Epidermal melanocyte (primary cell): ENCODE measurements at regions not wholly inside any gene's neighbourhood (a gene's known extent, or its start where the extent isn't known, plus 50 kb on each side); places are given as distances from the start of the nearest gene placed in this dataset.
"Not testable (repeated sequence)": the region's sequence is repeated elsewhere in the genome, so short reads cannot be mapped to it uniquely, and the experiment has no call there.

ENCODE experiments used
- DNase-seq: peaks from one replicate; pipeline ENCODE4 v3.0.0; 2011; ENCODE audit warnings: low spot score; ENCODE audit not compliant: insufficient read length

DNA sequence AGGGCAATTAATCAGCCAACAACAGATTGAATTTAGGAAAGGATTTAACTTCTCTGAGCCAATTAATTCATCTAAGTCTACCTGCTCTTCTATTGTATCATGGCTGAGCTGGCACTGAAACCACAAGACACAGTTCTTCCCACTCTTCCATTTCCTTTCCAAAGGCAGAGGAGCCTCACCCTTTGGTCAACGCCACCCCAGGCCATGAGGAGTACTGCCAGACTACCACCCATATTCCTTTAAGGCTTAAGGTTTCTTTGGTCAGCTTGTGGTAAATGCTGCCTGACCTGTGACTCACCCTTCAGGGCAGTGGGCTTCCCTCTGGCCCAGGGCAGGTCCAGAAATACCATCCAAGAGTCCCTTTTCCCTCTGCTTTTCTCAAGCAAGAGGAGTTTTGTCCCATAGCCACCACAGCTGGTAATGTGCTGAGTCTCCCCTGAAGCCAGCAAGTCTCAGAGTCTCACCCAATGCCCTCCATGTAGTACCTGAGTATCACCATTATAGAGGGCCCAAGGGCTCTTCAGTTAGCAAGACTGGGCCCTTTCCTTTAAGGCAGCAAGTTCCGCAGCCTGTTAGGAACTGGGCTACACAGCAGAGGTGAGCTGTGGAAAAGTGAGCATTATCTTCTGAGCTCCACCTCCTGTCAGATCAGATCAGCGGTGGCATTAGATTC lies 900.5 kb upstream of the CRIM1 start:
- no peak for DNase-seq

GRCh38 chr2:35447821-35448220 lies 907.8 kb upstream of the CRIM1 start:
- DNase-seq = no peak

DNA sequence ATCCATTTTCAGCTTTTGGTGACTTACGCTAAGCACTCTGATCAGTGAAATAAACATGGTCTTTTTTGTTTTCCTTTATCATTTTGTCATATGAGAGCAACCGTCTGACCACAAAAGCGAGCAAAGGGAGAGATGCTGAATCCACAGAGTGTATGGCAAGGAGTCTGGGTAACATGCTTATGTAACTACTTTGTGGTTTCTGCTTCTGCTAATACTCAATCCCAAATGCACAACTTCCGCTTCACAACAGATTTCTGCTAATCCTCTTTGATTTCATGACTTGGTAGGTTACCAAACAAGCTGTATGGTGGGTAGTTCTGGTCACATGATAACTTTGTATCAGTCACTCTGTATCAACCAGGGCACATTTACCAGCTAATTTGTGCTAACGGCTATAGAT lies 908.4 kb upstream of the CRIM1 start:
- no peak for DNase-seq

DNA sequence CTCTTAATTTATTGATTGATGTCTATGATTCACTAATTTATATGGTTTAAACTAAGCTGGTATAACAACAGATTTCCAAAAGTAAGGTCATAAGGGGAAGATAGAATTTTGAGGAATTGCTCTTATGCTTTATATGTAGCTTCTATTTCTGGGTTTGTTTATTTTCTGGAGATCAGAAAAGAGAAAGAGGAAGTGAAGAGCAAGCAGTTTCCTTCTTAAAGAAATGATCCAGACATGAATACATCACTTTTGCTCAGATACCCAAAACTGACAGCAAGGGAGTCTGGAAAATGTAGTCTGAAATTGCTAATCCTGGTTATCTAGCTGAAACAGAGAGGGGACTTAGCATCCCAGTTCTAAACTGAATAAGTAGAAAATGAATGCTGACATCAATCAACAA lies 912.5 kb upstream of the CRIM1 start:
- DNase-seq = no peak

- DNase-seq = not testable (repeated sequence)
Measured at GRCh38 chr2:35441575-35441974, 914.0 kb upstream of the CRIM1 start.

DNA sequence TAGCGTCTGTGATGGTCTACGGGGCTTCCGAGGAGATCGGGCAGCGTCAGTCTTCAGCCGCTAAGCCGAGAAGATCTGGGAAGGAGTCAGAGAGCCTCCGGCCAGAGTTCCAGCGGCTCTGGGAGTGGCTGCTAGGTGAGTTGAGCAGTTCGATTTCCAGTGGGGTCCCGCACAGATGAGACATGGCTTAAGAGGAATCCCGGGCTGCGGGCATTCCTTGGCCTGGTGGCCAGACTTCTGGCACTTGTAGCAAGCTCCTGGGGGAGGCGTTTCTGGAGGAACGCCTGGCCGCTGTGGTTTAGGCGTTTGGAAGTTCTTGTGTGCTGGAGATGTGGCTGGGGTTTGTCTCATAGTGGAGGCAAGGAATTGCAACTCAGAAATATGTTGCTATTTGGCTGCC lies 915.3 kb upstream of the CRIM1 start:
- DNase-seq = not testable (repeated sequence)

DNA sequence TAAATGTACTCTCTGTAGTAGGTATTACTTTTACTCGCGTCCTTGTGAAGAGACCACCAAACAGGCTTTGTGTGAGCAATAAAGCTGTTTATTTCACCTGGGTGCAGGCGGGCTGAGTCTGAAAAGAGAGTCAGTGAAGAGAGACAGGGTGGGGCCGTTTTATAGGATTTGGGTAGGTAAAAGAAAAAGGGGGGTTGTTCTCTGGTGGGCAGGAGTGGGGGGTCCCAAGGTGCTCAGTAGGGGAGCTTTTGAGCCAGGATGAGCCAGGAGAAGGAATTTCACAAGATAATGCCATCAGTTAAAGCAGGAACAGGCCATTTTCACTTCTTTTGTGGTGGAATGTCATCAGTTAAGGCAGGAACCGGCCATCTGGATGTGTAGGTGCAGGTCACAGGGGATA lies 918.7 kb upstream of the CRIM1 start:
- DNase-seq = not testable (repeated sequence)

GRCh38 chr2:35428548-35428947 lies 927.0 kb upstream of the CRIM1 start:
- no peak for DNase-seq

DNA sequence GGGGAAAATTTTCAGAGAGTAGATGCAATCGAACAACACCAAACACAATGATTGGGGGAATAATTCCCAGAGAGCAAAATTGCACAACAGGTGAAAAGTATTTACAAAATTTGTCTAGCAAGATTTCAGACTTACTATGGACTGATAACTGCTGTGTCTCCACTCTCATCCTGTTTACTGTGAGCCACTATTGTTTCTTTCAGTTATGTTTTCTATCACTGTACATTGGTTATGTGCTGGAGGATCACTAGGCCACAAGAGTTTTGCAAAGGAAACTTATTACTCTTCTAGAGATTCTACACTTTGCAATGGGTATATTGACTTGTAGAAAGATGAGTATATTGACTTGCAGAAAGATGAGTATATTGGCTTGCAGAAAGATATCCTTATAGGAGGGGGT lies 934.1 kb upstream of the CRIM1 start:
- no peak for DNase-seq

- DNase-seq = no peak
Measured at GRCh38 chr2:35417293-35417692, 938.3 kb upstream of the CRIM1 start.

- DNase-seq = no peak
Measured at GRCh38 chr2:35416391-35417140, 939.0 kb upstream of the CRIM1 start.

DNA sequence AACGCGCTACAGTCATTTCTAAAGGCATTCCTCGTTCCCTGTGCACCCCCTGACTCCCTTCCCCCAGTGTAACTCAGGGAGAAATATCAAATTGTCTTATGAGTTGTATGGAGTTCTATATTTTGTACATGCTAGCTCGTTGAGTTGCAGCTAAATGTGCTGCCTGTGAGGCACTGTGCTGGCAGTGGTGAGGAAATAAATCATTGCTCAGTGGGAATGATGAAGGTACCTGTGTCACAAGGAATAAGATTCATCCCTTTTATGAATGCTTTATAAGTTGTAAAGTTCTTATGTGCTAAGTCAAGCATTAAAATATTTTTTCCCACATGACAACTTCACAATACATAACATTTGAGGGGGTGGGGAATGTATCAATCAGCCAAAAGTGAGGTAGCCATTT lies 939.6 kb upstream of the CRIM1 start:
- no peak for DNase-seq

- no peak for DNase-seq
Measured at GRCh38 chr2:35415282-35415681, 940.3 kb upstream of the CRIM1 start.

DNA sequence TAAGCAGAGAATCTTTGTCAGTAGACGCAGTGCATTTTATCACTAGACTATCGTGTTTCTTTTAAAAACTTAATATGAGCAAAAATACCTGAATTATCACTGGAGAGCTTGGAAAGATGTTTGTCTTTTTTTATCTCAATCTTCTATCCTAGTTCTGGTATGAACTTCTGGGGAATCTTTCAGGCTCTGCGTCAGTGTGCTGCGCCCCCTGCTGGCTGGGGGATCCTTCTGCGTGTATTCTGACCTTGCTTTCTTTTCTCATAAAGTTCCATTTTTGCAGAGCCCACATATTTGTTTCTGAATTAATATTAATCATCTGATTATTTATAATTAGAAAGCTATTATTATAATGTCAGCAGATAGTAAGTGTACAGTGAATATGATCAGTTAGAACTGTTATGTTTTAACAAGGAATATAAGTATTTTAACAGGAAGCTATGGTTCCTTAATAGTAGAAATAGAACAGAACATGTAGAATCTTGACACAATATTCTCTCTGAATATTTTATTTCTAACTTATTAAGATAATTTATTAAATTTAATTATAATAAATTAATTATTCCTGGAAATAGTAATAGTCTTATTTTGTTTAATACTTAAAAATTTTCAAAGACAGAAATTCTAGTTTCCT lies 945.0 kb upstream of the CRIM1 start:
- no peak for DNase-seq

- no peak for DNase-seq
Measured at GRCh38 chr2:35409762-35410161, 945.8 kb upstream of the CRIM1 start.

DNA sequence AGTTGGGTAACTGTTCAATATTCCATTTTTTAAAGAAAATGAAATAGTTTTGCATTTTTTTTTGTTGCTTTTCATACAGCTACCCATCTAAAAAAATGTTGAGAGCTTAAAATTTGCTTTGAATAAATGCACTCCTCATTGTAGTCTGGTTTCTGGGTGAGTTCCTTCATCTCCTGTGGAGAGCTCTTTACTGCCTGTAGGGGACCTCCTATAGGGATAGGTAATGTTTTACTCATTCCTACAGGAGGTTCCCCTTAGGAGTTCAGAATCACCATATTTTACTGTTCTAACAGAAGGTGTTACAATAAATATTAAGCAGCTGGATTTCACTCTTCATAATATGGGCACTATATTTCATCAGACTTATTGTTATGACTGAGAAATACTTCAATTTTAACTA lies 947.3 kb upstream of the CRIM1 start:
- no peak for DNase-seq

GRCh38 chr2:35391736-35392442 lies 963.7 kb upstream of the CRIM1 start:
- no peak for DNase-seq

GRCh38 chr2:35378791-35379190 lies 976.8 kb upstream of the CRIM1 start:
- no peak for DNase-seq

DNA sequence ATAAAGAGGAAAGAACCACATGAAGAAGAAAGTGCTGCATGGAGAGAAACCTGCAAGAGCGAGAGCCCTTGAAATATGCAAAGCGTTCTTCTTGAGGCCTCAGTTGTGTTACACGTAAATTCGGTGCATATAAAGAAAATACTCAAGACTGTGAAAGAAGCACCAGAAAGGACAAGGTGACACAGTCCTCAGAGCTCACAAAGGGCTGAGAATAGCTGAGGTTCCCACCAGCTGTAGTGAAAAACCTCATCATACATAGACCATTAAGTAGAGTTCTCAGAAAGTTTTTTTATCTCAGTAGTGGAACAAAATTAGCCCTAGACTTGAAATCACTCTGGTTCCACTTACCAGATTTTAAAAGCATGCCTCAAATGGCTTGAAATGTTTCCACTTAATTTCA lies 980.7 kb upstream of the CRIM1 start:
- no peak for DNase-seq

GRCh38 chr2:35365859-35366258 lies 989.7 kb upstream of the CRIM1 start:
- no peak for DNase-seq

DNA sequence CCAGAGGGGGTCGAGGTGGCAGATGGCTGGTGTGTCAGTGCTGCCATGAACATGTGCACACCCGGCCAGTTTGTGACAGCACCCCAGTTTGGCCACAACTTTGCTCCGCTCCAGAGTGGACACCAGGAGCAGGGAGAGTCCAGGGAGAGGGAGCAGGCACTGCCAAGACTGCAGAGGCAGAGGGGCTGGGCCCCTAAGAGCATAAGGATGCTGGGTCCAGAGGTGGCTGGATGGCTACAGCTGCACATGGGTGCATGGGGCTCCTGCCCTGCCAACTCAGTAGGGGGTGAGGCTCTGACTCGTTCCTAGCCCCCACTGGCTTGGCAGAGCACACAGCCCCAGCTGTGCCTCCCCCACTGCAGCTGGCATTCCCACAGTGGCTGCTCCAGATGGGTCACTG lies 999.2 kb upstream of the CRIM1 start:
- no peak for DNase-seq

- DNase-seq = no peak
Measured at GRCh38 chr2:35355056-35355455, 1000.5 kb upstream of the CRIM1 start.
